ENCODE measurements at regions not wholly inside any gene's neighbourhood (a gene's known extent, or its start where the extent isn't known, plus 50 kb on each side); places are given as distances from the start of the nearest gene placed in this dataset.

- Histone ChIP-seq H3K27ac (ENCODE audit: low read depth, low read length) (no peak overlapping the region), H3K27me3 (ENCODE audit: low read length) (no peaks in the 10 kb centered on the region), H3K4me3 (ENCODE audit: insufficient read depth, low read length, poor library complexity, severe bottlenecking) (no peak overlapping the region), H4K20me1 (ENCODE audit: low read depth, low read length) (no peaks in the 10 kb centered on the region), H3K9ac (ENCODE audit: low read length) (no peak overlapping the region), H3K4me2 (ENCODE audit: low read depth, low read length, poor library complexity, severe bottlenecking) (no peak overlapping the region), H3K79me2 (ENCODE audit: insufficient read depth, low read length) (no peaks in the 10 kb centered on the region), H3K9me3 (ENCODE audit: insufficient read depth, low read length) (no peaks in the 10 kb centered on the region), H3F3A (ENCODE audit: insufficient read depth) (no peaks in the 10 kb centered on the region), H3K9me2 (replicated peaks; ENCODE audit: insufficient read depth, low read length) (no peaks in the 10 kb centered on the region), H2AFZ (ENCODE audit: low read depth, low read length, severe bottlenecking) (no peak overlapping the region), H3K36me3 (ENCODE audit: low read length) (no peaks in the 10 kb centered on the region)
- TF ChIP-seq CTCF (IDR thresholded peaks at IDR 0.05; ENCODE audit: insufficient read depth, low read length, poor library complexity, severe bottlenecking) (no peak), EZH2phosphoT487 (conservative IDR thresholded peaks at IDR 0.05; ENCODE audit: low read length) (no peak)
Observed at GRCh38 chr9:115286411-115286810, 168.5 kb upstream of the TNC start.

GRCh38 chr9:115289757-115290208, 171.8 kb upstream of the TNC start:
- Histone ChIP-seq H4K20me1 (ENCODE audit: low read depth, low read length) (no peaks in the 10 kb centered on the region), H3K9ac (ENCODE audit: low read length) (no peak overlapping the region), H3K36me3 (ENCODE audit: low read length) (no peaks in the 10 kb centered on the region), H3K4me3 (ENCODE audit: insufficient read depth, low read length, poor library complexity, severe bottlenecking) (no peak overlapping the region), H3K27ac (ENCODE audit: low read depth, low read length) (no peak overlapping the region), H3K9me2 (replicated peaks; ENCODE audit: insufficient read depth, low read length) (no peaks in the 10 kb centered on the region), H3K4me2 (ENCODE audit: low read depth, low read length, poor library complexity, severe bottlenecking) (no peak overlapping the region), H3K79me2 (ENCODE audit: insufficient read depth, low read length) (no peaks in the 10 kb centered on the region), H2AFZ (ENCODE audit: low read depth, low read length, severe bottlenecking) (no peak overlapping the region), H3K9me3 (ENCODE audit: insufficient read depth, low read length) (no peaks in the 10 kb centered on the region), H3F3A (ENCODE audit: insufficient read depth) (no peaks in the 10 kb centered on the region), H3K27me3 (ENCODE audit: low read length) (no peaks in the 10 kb centered on the region)
- TF ChIP-seq EZH2phosphoT487 (conservative IDR thresholded peaks at IDR 0.05; ENCODE audit: low read length) (no peak), CTCF (IDR thresholded peaks at IDR 0.05; ENCODE audit: insufficient read depth, low read length, poor library complexity, severe bottlenecking) (no peak)

- no peak overlapping the region for H3K9ac ChIP-seq (ENCODE audit: low read length)
- no peak overlapping the region for H3K4me3 ChIP-seq (ENCODE audit: insufficient read depth, low read length, poor library complexity, severe bottlenecking)
- no peak overlapping the region for H3K4me2 ChIP-seq (ENCODE audit: low read depth, low read length, poor library complexity, severe bottlenecking)
- no peaks in the 10 kb centered on the region for H3K79me2 ChIP-seq (ENCODE audit: insufficient read depth, low read length)
- no peaks in the 10 kb centered on the region for H3K9me3 ChIP-seq (ENCODE audit: insufficient read depth, low read length)
- TF ChIP-seq EZH2phosphoT487 (conservative IDR thresholded peaks at IDR 0.05; ENCODE audit: low read length), result no peak
- TF ChIP-seq CTCF (IDR thresholded peaks at IDR 0.05; ENCODE audit: insufficient read depth, low read length, poor library complexity, severe bottlenecking), result no peak
- no peaks in the 10 kb centered on the region for H3F3A ChIP-seq (ENCODE audit: insufficient read depth)
- no peak overlapping the region for H3K27ac ChIP-seq (ENCODE audit: low read depth, low read length)
- H3K27me3 ChIP-seq (ENCODE audit: low read length), result no peaks in the 10 kb centered on the region
- no peaks in the 10 kb centered on the region for H4K20me1 ChIP-seq (ENCODE audit: low read depth, low read length)
- no peaks in the 10 kb centered on the region for H3K36me3 ChIP-seq (ENCODE audit: low read length)
- no peaks in the 10 kb centered on the region for H3K9me2 ChIP-seq (replicated peaks; ENCODE audit: insufficient read depth, low read length)
- no peak overlapping the region for H2AFZ ChIP-seq (ENCODE audit: low read depth, low read length, severe bottlenecking)
Observed at GRCh38 chr9:115291841-115292240, 173.9 kb upstream of the TNC start.
